GM21717 (cell line): ENCODE measurements at regions not wholly inside any gene's neighbourhood (a gene's known extent, or its start where the extent isn't known, plus 50 kb on each side); places are given as distances from the start of the nearest gene placed in this dataset.
"Not testable (repeated sequence)": the region's sequence is repeated elsewhere in the genome, so short reads cannot be mapped to it uniquely, and the experiment has no call there.

Experiments
- ATAC-seq: cut with Tn5 transposase; IDR thresholded peaks from one replicate; pipeline ENCODE4 v1.9.1; 2021; ENCODE audit warnings: mild to moderate bottlenecking, moderate library complexity; ENCODE audit not compliant: unreplicated experiment

- no peak for ATAC-seq
These were observed 1355.0 kb downstream of the OLFM4 start for GRCh38 chr13:54383604-54384003.

- ATAC-seq: no peak
These were observed 1359.0 kb downstream of the OLFM4 start for GRCh38 chr13:54387625-54388024.

- ATAC-seq: no peak
These were observed 1362.2 kb downstream of the OLFM4 start for GRCh38 chr13:54390841-54391240.

- no peak for ATAC-seq
These were observed 1365.6 kb downstream of the OLFM4 start for GRCh38 chr13:54394085-54394700.

- no peak for ATAC-seq
These were observed 1366.3 kb downstream of the OLFM4 start for GRCh38 chr13:54394908-54395307.

- ATAC-seq: no peak
These were observed 1373.9 kb downstream of the OLFM4 start for GRCh38 chr13:54402495-54402894.

- no peak for ATAC-seq
These were observed 1387.2 kb downstream of the OLFM4 start for GRCh38 chr13:54415753-54416366.

- ATAC-seq: not testable (repeated sequence)
These were observed 1394.3 kb downstream of the OLFM4 start for GRCh38 chr13:54422946-54423345.

GRCh38 chr13:54424344-54424743 lies 1395.7 kb downstream of the OLFM4 start:
- ATAC-seq: no peak

GRCh38 chr13:54433493-54434206 lies 1405.0 kb downstream of the OLFM4 start:
- no peak for ATAC-seq

- not testable (repeated sequence) for ATAC-seq
These were observed 1412.3 kb downstream of the OLFM4 start for GRCh38 chr13:54440853-54441400.

- ATAC-seq: no peak
These were observed 1416.8 kb downstream of the OLFM4 start for GRCh38 chr13:54445453-54445852.

GRCh38 chr13:54445865-54446264 lies 1417.3 kb downstream of the OLFM4 start:
- no peak for ATAC-seq

- no peak for ATAC-seq
These were observed 1421.3 kb downstream of the OLFM4 start for GRCh38 chr13:54449922-54450321.

- no peak for ATAC-seq
These were observed 1455.6 kb downstream of the OLFM4 start for GRCh38 chr13:54484166-54484565.

GRCh38 chr13:54486421-54487166 lies 1458.0 kb downstream of the OLFM4 start:
- no peak for ATAC-seq

GRCh38 chr13:54489359-54489758 lies 1460.7 kb downstream of the OLFM4 start:
- ATAC-seq: no peak

- no peak for ATAC-seq
These were observed 1464.4 kb downstream of the OLFM4 start for GRCh38 chr13:54492995-54493394.

- no peak for ATAC-seq
These were observed 1482.8 kb downstream of the OLFM4 start for GRCh38 chr13:54511366-54511765.

- ATAC-seq: no peak
These were observed 1484.6 kb downstream of the OLFM4 start for GRCh38 chr13:54513254-54513653.

- no peak for ATAC-seq
These were observed 1507.5 kb downstream of the OLFM4 start for GRCh38 chr13:54536112-54536511.
